Right atrium auricular region (tissue), 2 donors: ENCODE measurements at regions not wholly inside any gene's neighbourhood (a gene's known extent, or its start where the extent isn't known, plus 50 kb on each side); places are given as distances from the start of the nearest gene placed in this dataset.
"Not testable (repeated sequence)": the region's sequence is repeated elsewhere in the genome, so short reads cannot be mapped to it uniquely, and the experiment has no call there.

Experiments
- DNase-seq: peaks from one replicate; pipeline ENCODE4 v3.0.0-alpha.2; 2019; ENCODE audit warnings: low spot score
- H3K27ac ChIP-seq, 2 donors: fragments of 200-600 bp; sonication (generic); 1 replicate in 1 of 2; 2 replicates in 1 of 2; pipeline ENCODE4 v1.5.1; 2016 to 2019
- H3K27me3 ChIP-seq, 2 donors: fragments of 200-600 bp; sonication (generic); one replicate each; pipeline versions ENCODE4 v1.5.1 to v1.6.0; 2017 to 2019
- H3K36me3 ChIP-seq: fragments of 200-600 bp; sonication (generic); one replicate; pipeline ENCODE4 v1.5.1; 2016
- H3K4me1 ChIP-seq, 2 donors: fragments of 200-600 bp; sonication (generic); one replicate each; pipeline versions ENCODE4 v1.5.1 to v1.6.0; 2017 to 2019
- H3K4me3 ChIP-seq, 2 donors: fragments of 200-600 bp; sonication (generic); 1 replicate in 1 of 2; 2 replicates in 1 of 2; pipeline ENCODE4 v1.5.1; 2017 to 2019; ENCODE audit warnings: mild to moderate bottlenecking in 1 of 2, moderate library complexity in 1 of 2
- H3K9me3 ChIP-seq, 2 donors: fragments of 200-600 bp; sonication (generic); one replicate each; pipeline ENCODE4 v1.5.1; 2019
- CTCF ChIP-seq, 2 donors: fragments of 200-600 bp; sonication (generic); IDR thresholded peaks; one replicate each; pipeline ENCODE4 v1.5.1; 2019; ENCODE audit warnings: antibody characterized with exemption in 2 of 2

DNA sequence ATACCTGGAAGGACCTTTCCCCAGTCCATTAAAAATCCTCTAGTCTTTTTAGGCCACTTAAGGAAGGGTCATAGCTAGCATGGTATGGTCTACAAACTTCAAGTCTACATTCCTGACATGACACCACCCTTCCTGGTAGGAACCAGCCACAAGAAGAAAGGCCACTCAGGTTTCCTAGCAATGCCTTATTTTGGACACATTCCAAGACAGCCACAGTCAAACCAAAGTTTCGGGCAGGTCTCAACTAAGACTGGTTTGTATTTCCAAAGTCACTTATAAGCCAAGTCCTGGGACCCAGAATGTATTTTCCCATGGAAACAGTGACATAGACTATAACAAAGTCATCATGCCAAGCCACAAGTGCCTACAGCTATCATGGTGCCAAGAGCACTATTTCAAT, 50.6 kb upstream of the SLC44A3 start:
- H3K9me3 ChIP-seq, result no peaks in the 10 kb centered on the region
- no peaks in the 10 kb centered on the region for H3K27me3 ChIP-seq
- peaks cover 0 to 6% of the 10 kb centered on the region in 2 donors for H3K4me1 ChIP-seq
- DNase-seq, result no peak
- H3K36me3 ChIP-seq, result no peaks in the 10 kb centered on the region
- no peak for TF ChIP-seq CTCF (IDR thresholded peaks at IDR 0.05)
- no peak overlapping the region for H3K4me3 ChIP-seq
- H3K27ac ChIP-seq, result no peak overlapping the region

- H3K27ac ChIP-seq, result no peak overlapping the region
- no peak for DNase-seq
- no peaks in the 10 kb centered on the region for H3K4me1 ChIP-seq
- no peaks in the 10 kb centered on the region for H3K36me3 ChIP-seq
- no peak overlapping the region for H3K4me3 ChIP-seq
- H3K27me3 ChIP-seq, result no peaks in the 10 kb centered on the region
- H3K9me3 ChIP-seq, result no peaks in the 10 kb centered on the region
- TF ChIP-seq CTCF (IDR thresholded peaks at IDR 0.05), result no peak
Measured at GRCh38 chr1:94768036-94768435, 52.1 kb upstream of the SLC44A3 start.

GRCh38 chr1:94765958-94766357, 54.2 kb upstream of the SLC44A3 start:
- H3K36me3 ChIP-seq, result no peaks in the 10 kb centered on the region
- no peaks in the 10 kb centered on the region for H3K9me3 ChIP-seq
- DNase-seq, result no peak
- H3K4me3 ChIP-seq, result no peak overlapping the region
- H3K27me3 ChIP-seq, result no peaks in the 10 kb centered on the region
- no peak overlapping the region for H3K27ac ChIP-seq
- no peaks in the 10 kb centered on the region for H3K4me1 ChIP-seq
- TF ChIP-seq CTCF (IDR thresholded peaks at IDR 0.05), result no peak

- DNase-seq, result no peak
- TF ChIP-seq CTCF (IDR thresholded peaks at IDR 0.05), result no peak
- Histone ChIP-seq H3K36me3 (no peaks in the 10 kb centered on the region), H3K27ac (no peak overlapping the region), H3K4me1 (peaks cover 0 to 33% of the 10 kb centered on the region in 2 donors), H3K9me3 (no peaks in the 10 kb centered on the region), H3K27me3 (no peaks in the 10 kb centered on the region), H3K4me3 (no peak overlapping the region)
Measured at GRCh38 chr1:94759188-94759587, 61.0 kb upstream of the SLC44A3 start.

- Histone ChIP-seq H3K9me3 (no peaks in the 10 kb centered on the region), H3K4me3 (no peak overlapping the region), H3K4me1 (peaks cover 0 to 45% of the 10 kb centered on the region in 2 donors), H3K27me3 (no peaks in the 10 kb centered on the region), H3K27ac (peak overlapping the region in 1 of 2 donors; percentile 44), H3K36me3 (no peaks in the 10 kb centered on the region)
- no peak for DNase-seq
- TF ChIP-seq CTCF (IDR thresholded peaks at IDR 0.05), result no peak
Measured at GRCh38 chr1:94757931-94758330, 62.2 kb upstream of the SLC44A3 start.

- no peak for DNase-seq
- Histone ChIP-seq H3K4me1 (peaks cover 0 to 48% of the 10 kb centered on the region in 2 donors), H3K27ac (peak overlapping the region; percentile 69 to 71)
Measured at GRCh38 chr1:94755675-94756074, 64.5 kb upstream of the SLC44A3 start.

DNA sequence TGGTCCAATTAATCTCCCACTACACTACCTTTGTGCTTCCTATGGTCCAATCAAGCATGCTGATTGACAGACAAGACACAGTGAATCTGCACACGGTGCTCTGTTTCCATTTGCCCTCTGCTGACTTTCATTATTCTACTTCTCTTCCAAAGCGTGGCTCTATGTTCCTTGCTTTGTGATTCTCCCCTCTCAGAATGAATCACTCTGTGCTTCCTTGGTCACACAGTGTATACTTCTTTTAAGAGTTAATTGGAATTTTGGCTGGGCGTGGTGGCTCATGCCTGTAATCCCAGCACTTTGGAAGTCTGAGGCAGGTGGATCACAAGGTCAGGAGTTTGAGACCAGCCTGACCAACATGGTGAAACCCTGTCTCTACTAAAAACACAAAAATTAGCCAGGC, 65.1 kb upstream of the SLC44A3 start:
- not testable (repeated sequence) for DNase-seq, H3K4me3 ChIP-seq, H3K27me3 ChIP-seq, H3K36me3 ChIP-seq, H3K9me3 ChIP-seq
- H3K4me1 ChIP-seq, result peaks cover 0 to 48% of the 10 kb centered on the region in 2 donors
- peak overlapping the region; percentile 69 to 71 for H3K27ac ChIP-seq

More at GRCh38 chr1:94755675-94756074, 64.5 kb upstream of the SLC44A3 start:
- Histone ChIP-seq H3K36me3 (no peaks in the 10 kb centered on the region), H3K27me3 (no peaks in the 10 kb centered on the region), H3K4me3 (no peak overlapping the region), H3K9me3 (no peaks in the 10 kb centered on the region)
- no peak for TF ChIP-seq CTCF (IDR thresholded peaks at IDR 0.05)
